Fibroblast of skin of left quadriceps (primary cell): ENCODE measurements at regions not wholly inside any gene's neighbourhood (a gene's known extent, or its start where the extent isn't known, plus 50 kb on each side); places are given as distances from the start of the nearest gene placed in this dataset.
"Not testable (repeated sequence)": the region's sequence is repeated elsewhere in the genome, so short reads cannot be mapped to it uniquely, and the experiment has no call there.

ENCODE experiments used
- DNase-seq, 2 experiments: peaks; one replicate each; pipeline ENCODE4 v3.0.0-alpha.2; 2013; ENCODE audit warnings: low read depth in 2 of 2

DNA sequence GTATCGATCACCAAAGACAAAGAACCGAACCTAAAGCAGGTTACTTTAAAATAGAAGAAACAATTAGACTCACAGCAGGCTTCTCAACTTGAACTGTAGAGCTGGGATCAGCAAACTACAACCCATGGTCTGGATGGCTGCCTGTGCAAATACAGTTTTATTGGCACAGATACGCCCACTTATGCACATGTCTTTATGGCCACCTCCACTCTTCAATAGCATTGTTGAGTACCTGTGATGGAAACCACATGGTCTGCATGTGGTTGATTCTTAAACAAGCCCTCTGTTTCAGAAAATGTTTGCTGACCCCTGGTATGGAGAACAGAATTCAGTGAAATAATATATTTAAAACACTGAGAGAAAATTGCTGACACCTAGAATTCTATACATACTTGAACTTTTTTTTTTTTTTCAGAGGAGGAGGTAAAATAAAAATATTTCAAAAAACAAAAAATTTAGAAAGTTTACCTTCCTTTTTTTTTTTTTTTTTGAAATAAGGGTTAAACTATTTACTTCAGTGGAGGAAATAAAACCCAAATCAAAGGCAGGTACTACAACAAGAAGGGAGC is 263.8 kb upstream of the ATP10A start:
- DNase-seq, result no peak

GRCh38 chr15:26126070-26126469 is 262.9 kb upstream of the ATP10A start:
- no peak for DNase-seq

- no peak for DNase-seq
Measured at GRCh38 chr15:26125664-26126063, 262.5 kb upstream of the ATP10A start.

GRCh38 chr15:26119322-26119721 is 256.2 kb upstream of the ATP10A start:
- no peak for DNase-seq

DNA sequence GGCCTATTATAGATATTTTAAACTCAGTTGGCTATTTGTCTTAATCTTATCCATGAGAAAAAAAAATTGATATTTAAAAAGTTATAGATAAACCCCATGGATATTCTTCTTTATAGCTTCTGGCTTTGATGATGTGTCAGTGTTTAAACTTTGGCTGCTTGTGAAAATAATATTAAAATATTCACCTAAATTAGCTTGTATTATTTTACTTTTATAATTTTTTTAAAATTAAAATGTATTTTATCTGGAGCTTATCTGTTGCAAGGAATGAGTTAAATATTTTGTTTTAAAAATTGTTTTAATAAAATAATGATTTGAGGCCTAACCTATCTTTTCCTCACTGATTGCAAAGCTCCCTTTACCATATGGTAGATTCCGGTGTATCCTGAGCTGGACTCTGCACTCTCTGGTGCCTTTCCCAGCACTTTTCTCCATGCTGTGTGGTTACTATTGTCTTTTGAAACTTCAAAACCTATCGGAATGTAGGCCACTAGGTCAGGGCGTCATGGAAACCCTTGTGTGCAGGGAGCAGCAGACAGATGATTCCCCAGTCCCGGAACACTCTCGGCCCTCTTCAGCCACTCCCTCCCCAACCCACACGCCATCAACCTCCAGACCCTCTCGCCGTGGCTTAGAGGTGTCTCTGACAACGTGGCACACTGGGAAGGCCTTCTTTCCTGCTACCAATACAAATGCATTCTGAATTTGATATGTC is 252.3 kb upstream of the ATP10A start:
- DNase-seq, result no peak

- not testable (repeated sequence) for DNase-seq
Measured at GRCh38 chr15:26114128-26114527, 251.0 kb upstream of the ATP10A start.

DNA sequence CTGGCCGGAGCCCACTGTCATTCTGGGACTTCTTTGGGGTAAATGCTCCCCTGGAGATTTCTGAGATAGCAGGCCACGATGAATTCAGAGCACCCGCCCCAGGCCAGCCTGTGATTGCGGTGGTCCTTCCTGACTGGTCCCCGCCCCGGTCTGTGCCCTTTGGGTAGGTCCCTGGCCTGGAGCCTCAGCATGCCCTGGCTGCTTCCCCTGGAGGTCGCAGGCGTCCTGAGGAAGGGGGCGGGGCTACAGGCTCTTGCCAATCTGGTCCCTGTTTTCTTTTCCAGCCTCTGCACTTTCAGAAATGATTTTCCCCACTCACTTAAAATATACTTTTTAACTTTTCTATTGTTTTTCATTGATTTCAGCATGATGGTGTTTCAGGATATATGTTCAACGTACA is 250.2 kb upstream of the ATP10A start:
- DNase-seq, result no peak

- DNase-seq, result no peak
Measured at GRCh38 chr15:26109203-26109602, 246.1 kb upstream of the ATP10A start.

- no peak for DNase-seq
Measured at GRCh38 chr15:26106556-26106955, 243.4 kb upstream of the ATP10A start.

- DNase-seq, result no peak
Measured at GRCh38 chr15:26103002-26103404, 239.9 kb upstream of the ATP10A start.

- DNase-seq, result no peak
Measured at GRCh38 chr15:26102365-26102764, 239.2 kb upstream of the ATP10A start.

- no peak for DNase-seq
Measured at GRCh38 chr15:26101443-26101842, 238.3 kb upstream of the ATP10A start.

DNA sequence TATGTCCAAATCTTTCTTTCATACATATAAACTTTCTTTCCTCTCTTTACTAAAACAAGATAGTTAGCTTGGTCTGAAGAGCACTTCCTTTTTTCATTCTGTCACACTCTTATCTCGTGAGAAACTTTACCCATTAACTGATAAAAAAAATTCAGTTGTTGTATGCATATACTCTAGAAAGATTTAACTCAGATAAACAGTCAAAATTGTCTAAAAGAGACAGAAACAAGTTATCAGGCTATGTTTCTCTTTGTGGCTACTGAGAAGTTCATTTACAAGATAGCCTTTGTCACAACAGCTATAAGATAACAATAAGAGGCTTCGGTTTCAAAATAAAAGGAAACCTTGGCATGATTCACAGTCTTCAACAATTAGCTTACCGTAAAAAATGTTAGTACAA is 235.7 kb upstream of the ATP10A start:
- DNase-seq, result no peak

- no peak for DNase-seq
Measured at GRCh38 chr15:26097216-26097615, 234.1 kb upstream of the ATP10A start.

DNA sequence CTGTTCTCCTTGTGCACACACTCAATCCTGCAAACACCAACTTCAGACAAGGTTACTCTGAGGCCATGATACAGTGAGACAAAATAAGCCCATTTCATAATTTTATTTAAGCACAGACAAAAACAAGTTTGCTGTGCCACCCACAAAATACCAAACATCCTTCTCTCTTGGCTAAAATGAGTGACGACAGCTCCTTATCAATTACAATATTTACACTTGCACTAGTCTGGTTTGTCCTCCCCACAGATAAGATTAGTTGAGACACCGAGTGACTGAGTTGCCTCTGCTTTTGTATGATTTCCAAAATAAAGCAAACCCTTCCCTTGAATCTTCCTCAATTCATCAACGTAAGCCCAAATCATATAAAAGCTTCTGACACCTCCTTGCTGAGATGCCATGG is 233.5 kb upstream of the ATP10A start:
- no peak for DNase-seq

DNA sequence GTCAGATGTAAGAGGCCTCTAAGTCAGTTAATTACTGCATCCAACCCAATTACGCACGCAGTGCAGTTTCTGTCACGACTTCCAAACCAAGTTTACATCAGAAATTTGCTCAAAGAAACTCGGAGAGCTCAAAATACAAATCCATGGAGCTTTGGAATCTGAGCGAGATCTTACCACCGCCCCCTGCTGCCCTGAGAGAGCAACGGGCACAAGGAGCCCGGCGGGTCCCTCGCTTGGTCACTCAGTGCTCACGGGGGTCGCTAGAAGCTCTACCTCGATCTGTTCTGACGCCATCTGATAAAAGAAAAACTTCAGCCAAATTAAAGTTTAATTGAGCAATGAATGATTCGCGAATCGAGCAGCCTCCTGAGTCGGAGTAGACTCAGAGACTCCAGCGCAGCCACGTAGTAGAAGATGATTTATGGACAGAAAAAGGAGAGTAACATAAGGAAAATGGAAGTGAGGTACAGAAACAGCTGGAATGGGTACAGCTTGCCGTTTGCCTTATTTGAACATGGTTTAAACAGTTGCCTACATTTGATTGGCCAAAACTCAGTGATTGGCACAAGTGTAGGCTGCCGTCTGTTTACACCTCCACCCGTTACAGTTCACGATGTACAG is 232.7 kb upstream of the ATP10A start:
- DNase-seq, result no peak

- DNase-seq, result no peak
Measured at GRCh38 chr15:26091184-26091583, 228.1 kb upstream of the ATP10A start.

DNA sequence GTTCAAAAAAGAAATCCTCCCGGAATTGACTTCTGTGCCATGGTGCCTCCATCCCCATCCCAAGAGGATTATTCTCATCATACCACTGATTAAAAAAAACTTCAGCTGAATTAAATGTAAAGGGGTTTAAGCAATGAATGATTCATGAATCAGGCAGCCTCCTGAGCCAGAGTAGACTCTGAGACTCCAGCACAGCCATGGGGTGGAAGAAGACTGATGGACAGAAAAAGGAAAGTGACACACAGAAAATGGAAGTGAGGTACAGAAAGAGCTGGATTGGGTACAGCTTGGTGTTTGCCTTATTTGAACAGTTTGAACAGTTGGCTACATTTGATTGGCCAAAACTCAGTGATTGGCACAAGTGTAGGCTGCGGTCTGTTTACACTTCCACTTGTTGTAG is 224.8 kb upstream of the ATP10A start:
- peak; percentile 28 to 32 for DNase-seq

DNA sequence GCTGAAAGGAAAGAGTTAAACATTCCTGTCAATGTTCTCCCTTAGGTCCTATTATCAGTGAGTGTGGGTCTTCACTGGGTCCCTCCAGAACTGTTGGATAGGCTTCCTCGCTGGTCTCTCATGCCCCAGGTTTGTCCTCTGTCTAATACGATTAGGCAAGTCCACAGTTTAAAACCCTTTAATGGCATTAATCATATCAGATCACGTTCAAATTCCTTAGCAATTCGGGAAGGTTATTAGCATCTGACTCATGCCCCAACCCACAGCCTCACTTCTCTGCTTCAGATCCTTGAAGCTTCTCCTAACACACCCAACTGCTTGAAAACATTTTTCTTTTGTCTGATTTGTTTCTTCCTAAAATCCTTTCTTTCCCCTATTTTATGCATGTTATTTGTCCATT is 224.3 kb upstream of the ATP10A start:
- peak; percentile 59 to 64 for DNase-seq

DNA sequence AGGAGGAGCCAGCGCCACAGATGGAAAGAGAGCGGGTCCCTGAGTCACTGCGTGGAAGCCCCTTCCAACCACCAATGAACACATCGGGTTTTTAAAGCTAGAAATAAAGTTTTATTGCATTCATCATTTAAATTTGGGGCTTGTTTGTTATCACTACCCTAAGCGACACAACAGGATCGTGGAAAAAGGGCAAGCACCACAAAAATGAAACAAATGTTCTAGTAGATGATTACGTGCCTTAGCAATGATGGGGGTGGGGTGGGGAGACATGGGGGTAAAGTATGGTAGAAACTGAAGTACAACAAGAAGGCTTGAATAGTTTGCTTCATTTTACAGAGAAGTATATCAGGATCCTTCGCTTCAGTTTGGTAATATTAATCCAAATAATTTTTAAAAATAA is 221.6 kb upstream of the ATP10A start:
- no peak for DNase-seq

GRCh38 chr15:26083896-26084295 is 220.8 kb upstream of the ATP10A start:
- no peak for DNase-seq

DNA sequence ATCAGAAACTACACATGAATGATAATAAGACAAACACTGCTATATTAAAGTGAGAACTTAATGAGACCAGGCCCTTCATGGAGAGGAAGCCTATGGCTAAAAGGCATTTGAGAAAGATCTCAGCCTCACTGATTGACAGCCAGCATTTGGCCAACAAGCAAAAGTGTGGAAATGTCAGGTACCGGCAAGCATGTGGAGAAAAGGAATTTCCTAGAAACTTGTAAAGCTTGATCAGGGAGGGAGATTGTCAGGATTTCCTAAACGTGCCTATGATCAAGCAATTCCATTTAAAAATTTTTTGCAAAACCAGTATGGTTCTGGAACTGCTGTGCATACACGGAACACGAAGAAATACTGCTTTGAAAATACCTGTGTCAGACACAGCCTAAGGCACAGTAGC is 220.3 kb upstream of the ATP10A start:
- DNase-seq, result no peak
